Lower leg skin (tissue), 4 donors: ENCODE measurements at regions not wholly inside any gene's neighbourhood (a gene's known extent, or its start where the extent isn't known, plus 50 kb on each side); places are given as distances from the start of the nearest gene placed in this dataset.
"Not testable (repeated sequence)": the region's sequence is repeated elsewhere in the genome, so short reads cannot be mapped to it uniquely, and the experiment has no call there.

ENCODE experiments used
- DNase-seq, 2 donors: peaks; one replicate each; pipeline ENCODE4 v3.0.0-alpha.2; 2019; ENCODE audit warnings: low spot score in 2 of 2
- H3K4me3 ChIP-seq: fragments of 200-600 bp; sonication (generic); 2 replicates; pipeline ENCODE4 v1.5.1; 2017; ENCODE audit warnings: mild to moderate bottlenecking, low read depth; ENCODE audit not compliant: poor library complexity, severe bottlenecking
- POLR2A ChIP-seq, 2 donors: fragments of 450-650 bp; IDR thresholded peaks; one replicate each; pipeline ENCODE4 v1.6.1; 2016 to 2017; ENCODE audit warnings: antibody characterized with exemption in 2 of 2, mild to moderate bottlenecking in 1 of 2, moderate library complexity in 1 of 2
- WGBS, 2 donors: methylation state at CpG; one replicate each; pipeline ENCODE4 v1.1.5; 2018; 5-methylcytosine and 5-hydroxymethylcytosine counted together
- intact Hi-C: fragments of 100-400 bp; cut with DNase I; formaldehyde crosslinking; loops from one replicate; pipeline ENCODE4 v1.15.0; 2023; ENCODE audit warnings: low total_unique reads
- TF ChIP-seq, protein P1 (sequence below), 3 donors: fragments of 450-650 bp; IDR thresholded peaks; one replicate each; pipeline ENCODE4 v1.5.1; 2016; ENCODE audit warnings: antibody characterized with exemption in 3 of 3, mild to moderate bottlenecking in 3 of 3, moderate library complexity in 2 of 3

DNA sequence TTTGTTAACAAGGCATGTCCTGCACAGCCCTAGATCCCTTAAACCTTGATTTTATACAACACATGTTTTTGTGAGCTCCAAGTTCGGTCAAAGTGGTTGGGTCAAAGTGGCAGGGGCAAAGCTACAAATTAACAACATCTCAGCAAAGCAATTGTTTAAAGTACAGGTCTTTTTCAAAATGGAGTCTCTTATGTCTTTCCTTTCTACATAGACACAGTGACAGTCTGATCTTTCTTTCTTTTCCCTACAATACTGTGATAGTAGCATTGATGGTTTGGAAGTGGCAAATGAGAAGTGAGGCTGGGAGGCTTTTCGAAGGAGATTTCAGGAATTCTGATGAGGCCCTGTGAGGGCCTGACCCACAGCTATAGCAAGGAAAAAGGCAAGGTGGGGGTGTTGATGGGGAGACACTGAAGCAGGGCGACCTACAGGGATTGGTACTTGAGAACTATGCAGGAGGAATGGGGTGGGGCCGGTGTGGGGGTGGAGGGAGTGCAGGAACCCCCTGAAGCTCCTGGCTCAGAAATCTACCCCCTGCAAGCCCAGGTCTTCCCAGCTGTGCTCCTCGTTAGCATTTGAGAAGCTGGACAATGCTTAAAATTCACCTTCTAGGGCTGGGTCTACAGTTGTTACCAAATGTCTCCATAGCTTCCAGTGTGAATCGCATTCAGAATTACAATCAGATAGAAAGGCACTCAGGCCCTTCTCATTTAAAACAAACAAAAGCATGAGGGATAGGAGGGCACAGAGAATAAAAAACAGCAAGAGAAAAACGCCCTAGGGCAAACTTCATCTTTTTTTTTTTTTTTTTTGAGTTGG, 102.6 kb upstream of the PPM1J start:
- DNase-seq: no peak
- 70 to 77% methylated on average over 7 of the region's 7 CpGs for WGBS, 2 donors
- no peak for TF ChIP-seq POLR2A (IDR thresholded peaks at IDR 0.05)
- TF ChIP-seq, protein P1, sequence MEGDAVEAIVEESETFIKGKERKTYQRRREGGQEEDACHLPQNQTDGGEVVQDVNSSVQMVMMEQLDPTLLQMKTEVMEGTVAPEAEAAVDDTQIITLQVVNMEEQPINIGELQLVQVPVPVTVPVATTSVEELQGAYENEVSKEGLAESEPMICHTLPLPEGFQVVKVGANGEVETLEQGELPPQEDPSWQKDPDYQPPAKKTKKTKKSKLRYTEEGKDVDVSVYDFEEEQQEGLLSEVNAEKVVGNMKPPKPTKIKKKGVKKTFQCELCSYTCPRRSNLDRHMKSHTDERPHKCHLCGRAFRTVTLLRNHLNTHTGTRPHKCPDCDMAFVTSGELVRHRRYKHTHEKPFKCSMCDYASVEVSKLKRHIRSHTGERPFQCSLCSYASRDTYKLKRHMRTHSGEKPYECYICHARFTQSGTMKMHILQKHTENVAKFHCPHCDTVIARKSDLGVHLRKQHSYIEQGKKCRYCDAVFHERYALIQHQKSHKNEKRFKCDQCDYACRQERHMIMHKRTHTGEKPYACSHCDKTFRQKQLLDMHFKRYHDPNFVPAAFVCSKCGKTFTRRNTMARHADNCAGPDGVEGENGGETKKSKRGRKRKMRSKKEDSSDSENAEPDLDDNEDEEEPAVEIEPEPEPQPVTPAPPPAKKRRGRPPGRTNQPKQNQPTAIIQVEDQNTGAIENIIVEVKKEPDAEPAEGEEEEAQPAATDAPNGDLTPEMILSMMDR (IDR thresholded peaks at IDR 0.05): no peak
- H3K4me3 ChIP-seq: no peak overlapping the region
- intact Hi-C loops: no loop called here

DNA sequence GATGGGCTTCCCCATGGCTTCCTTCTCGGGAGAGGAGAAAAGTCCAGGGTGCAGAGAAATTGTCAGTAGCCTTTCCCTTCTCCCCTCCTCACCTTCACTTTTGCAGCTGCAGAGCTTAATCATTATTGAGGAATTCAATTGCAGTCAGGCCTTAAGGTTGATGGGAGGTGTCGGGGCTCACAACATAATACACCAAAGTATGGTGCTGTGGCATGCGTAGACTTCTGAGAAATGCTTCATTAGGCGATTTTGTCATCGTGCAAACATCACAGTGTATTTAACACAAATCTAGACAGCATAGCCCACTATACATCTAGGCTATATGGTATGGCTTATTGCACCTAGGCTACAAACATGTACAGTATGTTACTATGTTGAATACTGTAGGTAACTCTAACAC, 100.2 kb upstream of the PPM1J start:
- H3K4me3 ChIP-seq: no peak overlapping the region
- intact Hi-C loops: no loop called here
- TF ChIP-seq, protein P1 (IDR thresholded peaks at IDR 0.05): no peak
- WGBS, 2 donors: 92 to 98% methylated on average over 5 of the region's 5 CpGs
- no peak for DNase-seq

DNA sequence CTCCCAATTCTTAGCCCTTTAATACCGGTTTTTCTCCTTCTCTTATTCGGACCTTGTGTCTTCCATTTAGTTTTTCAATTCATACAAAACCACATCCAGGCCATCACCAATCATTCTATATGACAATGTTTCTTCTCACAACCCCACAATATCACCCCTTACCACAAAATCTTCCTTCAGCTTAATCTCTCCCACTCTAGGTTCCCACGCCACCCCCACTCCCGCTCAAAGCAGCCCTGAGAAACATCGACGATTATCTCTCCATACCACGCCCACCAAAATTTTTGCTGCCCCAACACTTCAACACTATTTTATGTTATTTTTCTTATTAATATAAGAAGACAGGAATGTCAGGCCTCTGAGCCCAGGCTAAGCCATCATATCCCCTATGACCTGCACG, 99.5 kb upstream of the PPM1J start:
- intact Hi-C loops: not testable (repeated sequence)
- WGBS, 2 donors: 88 to 89% methylated on average over 8 of the region's 8 CpGs

DNA sequence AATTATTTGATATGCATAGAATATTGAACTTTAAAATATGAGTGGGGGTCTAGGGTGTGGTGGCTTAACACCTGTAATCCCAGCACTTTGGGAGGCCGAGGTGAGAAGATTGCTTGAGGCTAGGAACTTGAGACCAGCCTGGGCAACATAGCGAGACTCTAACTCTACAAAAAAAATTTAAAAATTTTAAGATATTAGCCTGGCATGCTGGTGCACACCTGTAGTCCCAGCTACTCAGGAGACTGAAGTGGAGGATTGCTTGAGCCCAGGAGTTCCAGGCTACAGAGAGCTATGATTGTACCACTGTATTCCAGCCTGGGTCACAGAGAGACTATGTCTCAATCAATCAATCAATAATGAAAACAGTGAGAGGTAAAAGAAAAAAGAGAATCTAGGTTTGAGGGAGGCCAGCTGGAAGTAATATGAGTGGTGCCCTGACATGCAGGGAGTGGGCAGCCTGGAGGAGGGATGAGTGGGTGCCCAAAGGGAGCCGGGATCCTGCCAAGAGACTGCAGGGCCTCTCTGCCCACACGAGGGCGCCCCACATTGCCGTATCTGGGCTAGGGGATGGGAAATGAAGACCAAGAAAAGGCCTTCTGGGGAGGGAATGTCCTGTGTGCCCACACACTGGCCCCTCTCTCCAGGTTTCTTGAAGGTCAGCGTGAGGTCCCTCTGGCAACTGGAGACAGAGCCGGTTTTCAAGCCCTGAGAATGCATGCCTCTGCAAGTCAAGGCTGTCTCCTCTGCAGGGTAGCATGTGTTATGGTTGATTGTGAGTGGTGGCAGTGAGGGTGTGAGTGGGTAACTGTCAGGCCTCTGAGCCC, 93.9 kb upstream of the PPM1J start:
- H3K4me3 ChIP-seq: no peak overlapping the region
- intact Hi-C loops: no loop called here
- 20 to 21% methylated on average over 8 of the region's 8 CpGs for WGBS, 2 donors
- DNase-seq: peak; percentile 47 to 92
- TF ChIP-seq POLR2A (IDR thresholded peaks at IDR 0.05): no peak
- TF ChIP-seq, protein P1 (IDR thresholded peaks at IDR 0.05): peak in 1 of 3 donors; percentile 38

More for the DNA sequence above, 99.5 kb upstream of the PPM1J start:
- not testable (repeated sequence) for DNase-seq, H3K4me3 ChIP-seq

DNA sequence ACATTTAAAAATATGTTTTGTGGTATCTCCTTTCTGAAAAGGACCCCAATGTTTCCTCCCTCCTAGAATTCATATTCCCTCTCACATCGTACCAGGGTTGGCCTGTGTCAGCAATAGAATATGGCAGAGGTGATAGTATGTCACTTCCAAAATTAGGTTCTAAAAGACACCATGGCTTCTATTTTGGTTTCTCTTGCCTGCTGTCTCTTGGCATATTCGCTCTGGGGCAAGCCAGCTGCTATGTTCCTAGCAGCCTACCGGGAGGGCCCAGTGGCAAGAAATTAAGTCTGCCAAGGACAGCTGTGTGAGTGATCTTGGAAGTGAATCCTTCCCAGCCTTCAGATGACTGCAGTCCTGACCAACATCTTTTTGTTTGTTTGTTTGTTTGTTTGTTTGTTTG, 92.9 kb upstream of the PPM1J start:
- intact Hi-C loops: no loop called here
- no peak overlapping the region for H3K4me3 ChIP-seq
- no peak for TF ChIP-seq POLR2A (IDR thresholded peaks at IDR 0.05)
- TF ChIP-seq, protein P1 (IDR thresholded peaks at IDR 0.05): no peak
- 79 to 89% methylated on average over 3 of the region's 3 CpGs for WGBS, 2 donors
- no peak for DNase-seq

DNA sequence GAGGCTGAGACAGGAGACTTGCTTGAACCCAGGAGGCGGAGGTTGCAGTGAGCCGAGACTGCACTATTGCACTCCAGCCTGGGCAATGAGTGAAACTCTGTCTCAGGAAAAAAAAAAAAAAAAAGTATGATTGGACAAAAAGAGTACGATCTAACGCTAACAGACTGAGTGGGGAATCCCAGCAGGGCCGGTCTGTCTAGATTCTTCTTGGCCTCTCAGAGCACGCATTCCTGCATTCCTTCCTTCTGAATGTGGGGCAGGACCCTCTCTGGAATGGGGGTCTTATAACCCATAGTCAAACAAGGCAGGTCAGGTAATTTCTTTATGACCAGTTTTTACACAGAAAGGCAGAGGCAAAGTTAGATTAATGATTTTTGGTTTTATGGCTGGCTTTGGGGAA, 92.0 kb upstream of the PPM1J start:
- TF ChIP-seq, protein P1 (IDR thresholded peaks at IDR 0.05): no peak
- no peak for TF ChIP-seq POLR2A (IDR thresholded peaks at IDR 0.05)
- DNase-seq: no peak
- intact Hi-C loops: no loop called here
- H3K4me3 ChIP-seq: no peak overlapping the region
- 61 to 66% methylated on average over 6 of the region's 6 CpGs for WGBS, 2 donors
